ENCODE measurements at regions not wholly inside any gene's neighbourhood (a gene's known extent, or its start where the extent isn't known, plus 50 kb on each side); places are given as distances from the start of the nearest gene placed in this dataset.

DNA sequence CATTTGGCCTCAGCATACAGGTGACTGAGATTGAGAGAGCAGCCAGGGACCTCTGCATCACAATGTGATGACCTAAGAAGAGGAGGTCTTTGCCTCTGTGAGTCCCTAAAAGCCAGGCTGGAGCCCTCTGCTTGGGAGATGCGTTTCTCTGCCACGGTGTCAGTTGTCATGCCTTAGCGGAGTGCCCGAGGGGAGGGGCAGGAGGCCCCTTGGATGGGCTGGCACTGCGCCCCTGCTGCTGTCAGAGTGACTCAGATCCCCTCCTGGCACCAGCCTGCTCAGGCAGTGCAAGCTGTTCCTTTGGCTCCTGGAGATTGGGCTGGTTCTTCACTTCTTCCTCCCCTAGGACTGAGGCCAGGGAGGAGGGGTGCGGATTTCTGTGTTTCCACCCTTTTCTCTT is 64.9 kb upstream of the KCNA5 start:
- H3K27me3 Mint-ChIP-seq (ENCODE audit: low read depth), result peaks cover 4% of the 10 kb centered on the region
- ChIA-PET POLR2A (no interaction called here), CTCF (interaction anchor here (1.4 kb wide), 1 partner anchor 123 kb away, joined by 4 read pairs; no protein-coding TSS in a partner anchor)
- no peaks in the 10 kb centered on the region for H3K36me3 Mint-ChIP-seq
- H3K9me3 Mint-ChIP-seq, result peaks cover 9% of the 10 kb centered on the region; the same call in 1 of the 2 replicates
- H3K27ac Mint-ChIP-seq, result no peak overlapping the region
- no peak for DNase-seq (ENCODE audit: low spot score)
- H3K4me3 Mint-ChIP-seq, result no peak overlapping the region
- H3K4me1 Mint-ChIP-seq, result peaks cover 11% of the 10 kb centered on the region; the same call in 1 of the 2 replicates
- ATAC-seq, result peak; percentile 44
- TF ChIP-seq NFE2L1 (CRISPR knock-in tag; IDR thresholded peaks at IDR 0.05) (no peak), ZNF121 (CRISPR knock-in tag; IDR thresholded peaks at IDR 0.05) (no peak), ATF1 (CRISPR knock-in tag; IDR thresholded peaks at IDR 0.05) (no peak), JAZF1 (CRISPR knock-in tag; IDR thresholded peaks at IDR 0.05) (no peak), FOXP1 (CRISPR knock-in tag; IDR thresholded peaks at IDR 0.05; ENCODE audit: borderline replicate concordance) (no peak), TCF7 (CRISPR knock-in tag; IDR thresholded peaks at IDR 0.05; ENCODE audit: low read depth) (no peak)
- TF ChIP-seq, protein P1, sequence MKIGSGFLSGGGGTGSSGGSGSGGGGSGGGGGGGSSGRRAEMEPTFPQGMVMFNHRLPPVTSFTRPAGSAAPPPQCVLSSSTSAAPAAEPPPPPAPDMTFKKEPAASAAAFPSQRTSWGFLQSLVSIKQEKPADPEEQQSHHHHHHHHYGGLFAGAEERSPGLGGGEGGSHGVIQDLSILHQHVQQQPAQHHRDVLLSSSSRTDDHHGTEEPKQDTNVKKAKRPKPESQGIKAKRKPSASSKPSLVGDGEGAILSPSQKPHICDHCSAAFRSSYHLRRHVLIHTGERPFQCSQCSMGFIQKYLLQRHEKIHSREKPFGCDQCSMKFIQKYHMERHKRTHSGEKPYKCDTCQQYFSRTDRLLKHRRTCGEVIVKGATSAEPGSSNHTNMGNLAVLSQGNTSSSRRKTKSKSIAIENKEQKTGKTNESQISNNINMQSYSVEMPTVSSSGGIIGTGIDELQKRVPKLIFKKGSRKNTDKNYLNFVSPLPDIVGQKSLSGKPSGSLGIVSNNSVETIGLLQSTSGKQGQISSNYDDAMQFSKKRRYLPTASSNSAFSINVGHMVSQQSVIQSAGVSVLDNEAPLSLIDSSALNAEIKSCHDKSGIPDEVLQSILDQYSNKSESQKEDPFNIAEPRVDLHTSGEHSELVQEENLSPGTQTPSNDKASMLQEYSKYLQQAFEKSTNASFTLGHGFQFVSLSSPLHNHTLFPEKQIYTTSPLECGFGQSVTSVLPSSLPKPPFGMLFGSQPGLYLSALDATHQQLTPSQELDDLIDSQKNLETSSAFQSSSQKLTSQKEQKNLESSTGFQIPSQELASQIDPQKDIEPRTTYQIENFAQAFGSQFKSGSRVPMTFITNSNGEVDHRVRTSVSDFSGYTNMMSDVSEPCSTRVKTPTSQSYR (CRISPR knock-in tag; IDR thresholded peaks at IDR 0.05), result no peak
- TF ChIP-seq, protein P2, sequence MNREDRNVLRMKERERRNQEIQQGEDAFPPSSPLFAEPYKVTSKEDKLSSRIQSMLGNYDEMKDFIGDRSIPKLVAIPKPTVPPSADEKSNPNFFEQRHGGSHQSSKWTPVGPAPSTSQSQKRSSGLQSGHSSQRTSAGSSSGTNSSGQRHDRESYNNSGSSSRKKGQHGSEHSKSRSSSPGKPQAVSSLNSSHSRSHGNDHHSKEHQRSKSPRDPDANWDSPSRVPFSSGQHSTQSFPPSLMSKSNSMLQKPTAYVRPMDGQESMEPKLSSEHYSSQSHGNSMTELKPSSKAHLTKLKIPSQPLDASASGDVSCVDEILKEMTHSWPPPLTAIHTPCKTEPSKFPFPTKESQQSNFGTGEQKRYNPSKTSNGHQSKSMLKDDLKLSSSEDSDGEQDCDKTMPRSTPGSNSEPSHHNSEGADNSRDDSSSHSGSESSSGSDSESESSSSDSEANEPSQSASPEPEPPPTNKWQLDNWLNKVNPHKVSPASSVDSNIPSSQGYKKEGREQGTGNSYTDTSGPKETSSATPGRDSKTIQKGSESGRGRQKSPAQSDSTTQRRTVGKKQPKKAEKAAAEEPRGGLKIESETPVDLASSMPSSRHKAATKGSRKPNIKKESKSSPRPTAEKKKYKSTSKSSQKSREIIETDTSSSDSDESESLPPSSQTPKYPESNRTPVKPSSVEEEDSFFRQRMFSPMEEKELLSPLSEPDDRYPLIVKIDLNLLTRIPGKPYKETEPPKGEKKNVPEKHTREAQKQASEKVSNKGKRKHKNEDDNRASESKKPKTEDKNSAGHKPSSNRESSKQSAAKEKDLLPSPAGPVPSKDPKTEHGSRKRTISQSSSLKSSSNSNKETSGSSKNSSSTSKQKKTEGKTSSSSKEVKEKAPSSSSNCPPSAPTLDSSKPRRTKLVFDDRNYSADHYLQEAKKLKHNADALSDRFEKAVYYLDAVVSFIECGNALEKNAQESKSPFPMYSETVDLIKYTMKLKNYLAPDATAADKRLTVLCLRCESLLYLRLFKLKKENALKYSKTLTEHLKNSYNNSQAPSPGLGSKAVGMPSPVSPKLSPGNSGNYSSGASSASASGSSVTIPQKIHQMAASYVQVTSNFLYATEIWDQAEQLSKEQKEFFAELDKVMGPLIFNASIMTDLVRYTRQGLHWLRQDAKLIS (CRISPR knock-in tag; IDR thresholded peaks at IDR 0.05; ENCODE audit: borderline replicate concordance), result no peak
- TF ChIP-seq, protein P3, sequence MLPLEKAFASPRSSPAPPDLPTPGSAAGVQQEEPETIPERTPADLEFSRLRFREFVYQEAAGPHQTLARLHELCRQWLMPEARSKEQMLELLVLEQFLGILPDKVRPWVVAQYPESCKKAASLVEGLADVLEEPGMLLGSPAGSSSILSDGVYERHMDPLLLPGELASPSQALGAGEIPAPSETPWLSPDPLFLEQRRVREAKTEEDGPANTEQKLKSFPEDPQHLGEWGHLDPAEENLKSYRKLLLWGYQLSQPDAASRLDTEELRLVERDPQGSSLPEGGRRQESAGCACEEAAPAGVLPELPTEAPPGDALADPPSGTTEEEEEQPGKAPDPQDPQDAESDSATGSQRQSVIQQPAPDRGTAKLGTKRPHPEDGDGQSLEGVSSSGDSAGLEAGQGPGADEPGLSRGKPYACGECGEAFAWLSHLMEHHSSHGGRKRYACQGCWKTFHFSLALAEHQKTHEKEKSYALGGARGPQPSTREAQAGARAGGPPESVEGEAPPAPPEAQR (CRISPR knock-in tag; IDR thresholded peaks at IDR 0.05), result no peak
- TF ChIP-seq, protein P4, sequence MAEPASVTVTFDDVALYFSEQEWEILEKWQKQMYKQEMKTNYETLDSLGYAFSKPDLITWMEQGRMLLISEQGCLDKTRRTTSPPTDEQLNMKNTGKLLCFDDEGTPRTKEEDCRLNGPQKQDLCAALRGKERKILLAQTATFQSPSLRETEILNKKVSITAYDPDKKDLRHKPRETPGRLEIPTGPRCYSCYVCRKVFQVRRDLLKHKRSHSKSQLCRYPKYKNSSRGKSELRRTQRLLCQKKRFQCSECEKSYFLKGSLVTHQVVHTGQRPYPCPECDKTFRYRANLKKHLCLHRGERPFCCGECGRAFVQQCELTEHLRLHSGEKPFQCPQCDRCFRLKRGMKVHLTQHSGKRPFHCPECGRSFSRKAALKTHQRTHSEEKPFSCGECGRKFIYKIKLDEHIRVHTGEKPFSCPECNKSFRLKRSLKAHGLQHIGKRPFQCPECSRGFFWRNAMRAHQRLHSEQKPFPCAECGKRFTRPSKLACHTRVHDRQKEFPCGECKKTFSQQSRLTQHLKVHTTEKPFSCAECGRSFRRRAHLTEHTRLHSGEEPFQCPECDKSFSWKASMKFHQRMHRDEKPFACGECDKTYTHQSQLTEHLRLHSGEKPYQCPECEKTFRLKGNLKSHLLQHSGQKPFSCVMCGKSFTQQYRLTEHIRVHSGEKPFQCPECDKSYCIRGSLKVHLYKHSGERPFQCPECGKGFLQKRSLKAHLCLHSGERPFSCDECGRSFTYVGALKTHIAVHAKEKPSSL (CRISPR knock-in tag; conservative IDR thresholded peaks at IDR 0.05), result no peak
- TF ChIP-seq, protein P5, sequence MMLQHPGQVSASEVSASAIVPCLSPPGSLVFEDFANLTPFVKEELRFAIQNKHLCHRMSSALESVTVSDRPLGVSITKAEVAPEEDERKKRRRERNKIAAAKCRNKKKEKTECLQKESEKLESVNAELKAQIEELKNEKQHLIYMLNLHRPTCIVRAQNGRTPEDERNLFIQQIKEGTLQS (CRISPR knock-in tag; conservative IDR thresholded peaks at IDR 0.05), result no peak
- TF ChIP-seq, protein P6, sequence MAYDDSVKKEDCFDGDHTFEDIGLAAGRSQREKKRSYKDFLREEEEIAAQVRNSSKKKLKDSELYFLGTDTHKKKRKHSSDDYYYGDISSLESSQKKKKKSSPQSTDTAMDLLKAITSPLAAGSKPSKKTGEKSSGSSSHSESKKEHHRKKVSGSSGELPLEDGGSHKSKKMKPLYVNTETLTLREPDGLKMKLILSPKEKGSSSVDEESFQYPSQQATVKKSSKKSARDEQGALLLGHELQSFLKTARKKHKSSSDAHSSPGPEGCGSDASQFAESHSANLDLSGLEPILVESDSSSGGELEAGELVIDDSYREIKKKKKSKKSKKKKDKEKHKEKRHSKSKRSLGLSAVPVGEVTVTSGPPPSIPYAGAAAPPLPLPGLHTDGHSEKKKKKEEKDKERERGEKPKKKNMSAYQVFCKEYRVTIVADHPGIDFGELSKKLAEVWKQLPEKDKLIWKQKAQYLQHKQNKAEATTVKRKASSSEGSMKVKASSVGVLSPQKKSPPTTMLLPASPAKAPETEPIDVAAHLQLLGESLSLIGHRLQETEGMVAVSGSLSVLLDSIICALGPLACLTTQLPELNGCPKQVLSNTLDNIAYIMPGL (CRISPR knock-in tag; IDR thresholded peaks at IDR 0.05), result no peak
- TF ChIP-seq, protein P7, sequence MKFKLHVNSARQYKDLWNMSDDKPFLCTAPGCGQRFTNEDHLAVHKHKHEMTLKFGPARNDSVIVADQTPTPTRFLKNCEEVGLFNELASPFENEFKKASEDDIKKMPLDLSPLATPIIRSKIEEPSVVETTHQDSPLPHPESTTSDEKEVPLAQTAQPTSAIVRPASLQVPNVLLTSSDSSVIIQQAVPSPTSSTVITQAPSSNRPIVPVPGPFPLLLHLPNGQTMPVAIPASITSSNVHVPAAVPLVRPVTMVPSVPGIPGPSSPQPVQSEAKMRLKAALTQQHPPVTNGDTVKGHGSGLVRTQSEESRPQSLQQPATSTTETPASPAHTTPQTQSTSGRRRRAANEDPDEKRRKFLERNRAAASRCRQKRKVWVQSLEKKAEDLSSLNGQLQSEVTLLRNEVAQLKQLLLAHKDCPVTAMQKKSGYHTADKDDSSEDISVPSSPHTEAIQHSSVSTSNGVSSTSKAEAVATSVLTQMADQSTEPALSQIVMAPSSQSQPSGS (CRISPR knock-in tag; IDR thresholded peaks at IDR 0.05; ENCODE audit: borderline replicate concordance, low read depth), result no peak
- TF ChIP-seq, protein P8, sequence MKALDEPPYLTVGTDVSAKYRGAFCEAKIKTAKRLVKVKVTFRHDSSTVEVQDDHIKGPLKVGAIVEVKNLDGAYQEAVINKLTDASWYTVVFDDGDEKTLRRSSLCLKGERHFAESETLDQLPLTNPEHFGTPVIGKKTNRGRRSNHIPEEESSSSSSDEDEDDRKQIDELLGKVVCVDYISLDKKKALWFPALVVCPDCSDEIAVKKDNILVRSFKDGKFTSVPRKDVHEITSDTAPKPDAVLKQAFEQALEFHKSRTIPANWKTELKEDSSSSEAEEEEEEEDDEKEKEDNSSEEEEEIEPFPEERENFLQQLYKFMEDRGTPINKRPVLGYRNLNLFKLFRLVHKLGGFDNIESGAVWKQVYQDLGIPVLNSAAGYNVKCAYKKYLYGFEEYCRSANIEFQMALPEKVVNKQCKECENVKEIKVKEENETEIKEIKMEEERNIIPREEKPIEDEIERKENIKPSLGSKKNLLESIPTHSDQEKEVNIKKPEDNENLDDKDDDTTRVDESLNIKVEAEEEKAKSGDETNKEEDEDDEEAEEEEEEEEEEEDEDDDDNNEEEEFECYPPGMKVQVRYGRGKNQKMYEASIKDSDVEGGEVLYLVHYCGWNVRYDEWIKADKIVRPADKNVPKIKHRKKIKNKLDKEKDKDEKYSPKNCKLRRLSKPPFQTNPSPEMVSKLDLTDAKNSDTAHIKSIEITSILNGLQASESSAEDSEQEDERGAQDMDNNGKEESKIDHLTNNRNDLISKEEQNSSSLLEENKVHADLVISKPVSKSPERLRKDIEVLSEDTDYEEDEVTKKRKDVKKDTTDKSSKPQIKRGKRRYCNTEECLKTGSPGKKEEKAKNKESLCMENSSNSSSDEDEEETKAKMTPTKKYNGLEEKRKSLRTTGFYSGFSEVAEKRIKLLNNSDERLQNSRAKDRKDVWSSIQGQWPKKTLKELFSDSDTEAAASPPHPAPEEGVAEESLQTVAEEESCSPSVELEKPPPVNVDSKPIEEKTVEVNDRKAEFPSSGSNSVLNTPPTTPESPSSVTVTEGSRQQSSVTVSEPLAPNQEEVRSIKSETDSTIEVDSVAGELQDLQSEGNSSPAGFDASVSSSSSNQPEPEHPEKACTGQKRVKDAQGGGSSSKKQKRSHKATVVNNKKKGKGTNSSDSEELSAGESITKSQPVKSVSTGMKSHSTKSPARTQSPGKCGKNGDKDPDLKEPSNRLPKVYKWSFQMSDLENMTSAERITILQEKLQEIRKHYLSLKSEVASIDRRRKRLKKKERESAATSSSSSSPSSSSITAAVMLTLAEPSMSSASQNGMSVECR (CRISPR knock-in tag; IDR thresholded peaks at IDR 0.05; ENCODE audit: borderline replicate concordance), result no peak
